Activated CD8-positive, alpha-beta memory T cell treated with anti-CD3 and anti-CD28 coated beads for 4 hours (primary cell): ENCODE measurements at regions not wholly inside any gene's neighbourhood (a gene's known extent, or its start where the extent isn't known, plus 50 kb on each side); places are given as distances from the start of the nearest gene placed in this dataset.

Experiments used
- DNase-seq, 2 donors: peaks; one replicate each; pipeline ENCODE4 v3.0.0-alpha.2; 2020; ENCODE audit warnings: low read depth in 2 of 2

- no peak for DNase-seq
These were observed 420.0 kb downstream of the CTTN start for GRCh38 chr11:70818351-70818750.

GRCh38 chr11:70819022-70819421, 420.7 kb downstream of the CTTN start:
- DNase-seq: no peak

GRCh38 chr11:70820311-70820710, 422.0 kb downstream of the CTTN start:
- no peak for DNase-seq

- DNase-seq: no peak
These were observed 422.4 kb downstream of the CTTN start for GRCh38 chr11:70820712-70821111.

GRCh38 chr11:70823771-70824170, 425.4 kb downstream of the CTTN start:
- DNase-seq: no peak

GRCh38 chr11:70824605-70825245, 426.4 kb downstream of the CTTN start:
- DNase-seq: no peak

GRCh38 chr11:70825893-70826540, 426.4 kb downstream of the SHANK2 start:
- no peak for DNase-seq

- DNase-seq: no peak
These were observed 425.6 kb downstream of the SHANK2 start for GRCh38 chr11:70826541-70827335.

- no peak for DNase-seq
These were observed 423.7 kb downstream of the SHANK2 start for GRCh38 chr11:70828593-70829082.

- no peak for DNase-seq
These were observed 423.1 kb downstream of the SHANK2 start for GRCh38 chr11:70829134-70829885.

- DNase-seq: no peak
These were observed 422.5 kb downstream of the SHANK2 start for GRCh38 chr11:70829886-70830272.

- DNase-seq: no peak
These were observed 419.4 kb downstream of the SHANK2 start for GRCh38 chr11:70833011-70833410.

- no peak for DNase-seq
These were observed 418.8 kb downstream of the SHANK2 start for GRCh38 chr11:70833554-70833953.

- no peak for DNase-seq
These were observed 418.0 kb downstream of the SHANK2 start for GRCh38 chr11:70834277-70834940.

GRCh38 chr11:70834984-70835560, 417.3 kb downstream of the SHANK2 start:
- no peak for DNase-seq

GRCh38 chr11:70836071-70836470, 416.3 kb downstream of the SHANK2 start:
- no peak for DNase-seq

- no peak for DNase-seq
These were observed 414.2 kb downstream of the SHANK2 start for GRCh38 chr11:70838198-70838597.

GRCh38 chr11:70839851-70840250, 412.5 kb downstream of the SHANK2 start:
- DNase-seq: no peak

- no peak for DNase-seq
These were observed 411.1 kb downstream of the SHANK2 start for GRCh38 chr11:70841264-70841663.

GRCh38 chr11:70842256-70842655, 410.1 kb downstream of the SHANK2 start:
- DNase-seq: no peak

- DNase-seq: no peak
These were observed 409.7 kb downstream of the SHANK2 start for GRCh38 chr11:70842701-70843100.
